K562 (cell line): ENCODE measurements at regions not wholly inside any gene's neighbourhood (a gene's known extent, or its start where the extent isn't known, plus 50 kb on each side); places are given as distances from the start of the nearest gene placed in this dataset.

Source experiments
- ATAC-seq: fragments of 200-7000 bp; cut with Tn5 transposase; 3 replicates; pipeline ENCODE4 v1.9.1; 2020; ENCODE audit warnings: moderate library complexity
- BruUV-seq: library from RNA; stranded (reverse); fragments of 400-500 nt; replicated peaks from 2 replicates; lab custom pipeline; 2021; lab: Mats Ljungman, UMichigan
- CTCF ChIA-PET: fragments of 300-600 bp; formaldehyde crosslinking; extraction: SDS; loops from one replicate; lab custom pipeline; 2021; ENCODE audit warnings: low intra/inter-chr PET ratio; lab: Yijun Ruan, JAX
- POLR2A ChIA-PET: fragments of 300-600, 350-650 bp; sonication (Branson Sonifier 250); formaldehyde crosslinking; extraction: SDS; loops from one replicate; lab custom pipeline; 2021; ENCODE audit warnings: antibody characterized with exemption, inconsistent platforms; lab: Yijun Ruan, JAX
- DNase-seq, 4 experiments: peaks; one replicate each; pipeline versions ENCODE4 v3.0.0 to v3.0.0-alpha.2; 2011 to 2018; ENCODE audit warnings: low spot score in 3 of 4, mixed read lengths in 3 of 4; ENCODE audit errors: extremely low read depth in 1 of 4
- FAIRE-seq: peaks from 2 replicates; lab custom pipeline; 2011; peaks lifted over from hg19 to GRCh38; lab: Jason Lieb, UNC
- H2AFZ ChIP-seq: 2 replicates; pipeline ENCODE4 v1.6.0; 2011; ENCODE audit warnings: low read depth, low read length, control low read depth, inconsistent platforms
- H3K27ac ChIP-seq: fragments of 200-600 bp; 3 replicates; pipeline ENCODE4 v1.8.0; 2011; ENCODE audit warnings: low read depth, mild to moderate bottlenecking, control low read depth, inconsistent platforms, low read length, moderate library complexity, mixed read lengths; ENCODE audit errors: extremely low read depth
- H3K27me3 ChIP-seq, 2 experiments: fragments of 300-600 bp in 1 of 2; 2 replicates in 1 of 2; 3 replicates in 1 of 2; pipeline versions ENCODE4 v1.6.0 to v1.8.0; 2011; ENCODE audit warnings: inconsistent platforms in 2 of 2, low read length in 2 of 2, mild to moderate bottlenecking in 1 of 2, mixed read lengths in 1 of 2, moderate library complexity in 1 of 2; ENCODE audit not compliant: control insufficient read depth in 2 of 2, insufficient read depth in 2 of 2
- H3K36me3 ChIP-seq: fragments of 300-600 bp; 3 replicates; pipeline ENCODE4 v1.8.0; 2011; ENCODE audit warnings: mild to moderate bottlenecking, low read length, inconsistent platforms; ENCODE audit not compliant: control insufficient read depth, insufficient read depth
- H3K4me1 ChIP-seq, 2 experiments: fragments of 200-600 bp in 1 of 2; replicated peaks in 1 of 2; 2 replicates in 1 of 2; 3 replicates in 1 of 2; pipeline versions ENCODE4 v1.5.1 to v1.8.0; 2011; ENCODE audit warnings: inconsistent platforms in 2 of 2, low read length in 2 of 2, mild to moderate bottlenecking in 1 of 2, mixed read lengths in 1 of 2, moderate library complexity in 1 of 2; ENCODE audit not compliant: control insufficient read depth in 2 of 2, insufficient read depth in 2 of 2
- H3K4me2 ChIP-seq: 2 replicates; pipeline ENCODE4 v1.6.1; 2011; ENCODE audit warnings: low read length, control low read depth, inconsistent platforms, mixed read lengths; ENCODE audit not compliant: insufficient read depth
- H3K4me3 ChIP-seq: fragments of 200-600 bp; sonication (generic), shearing (Covaris generic); 2 replicates; pipeline ENCODE4 v1.5.1; 2016; ENCODE audit warnings: control low read depth, inconsistent platforms
- H3K79me2 ChIP-seq: fragments of 200-600 bp; 3 replicates; pipeline ENCODE4 v1.8.0; 2011; ENCODE audit warnings: low read length, inconsistent platforms; ENCODE audit not compliant: control insufficient read depth, insufficient read depth
- H3K9ac ChIP-seq, 2 experiments: 2 replicates each; pipeline versions ENCODE4 v1.6.0 to v1.6.1; 2011; ENCODE audit warnings: low read depth in 2 of 2, low read length in 2 of 2, control low read depth in 1 of 2, inconsistent platforms in 1 of 2, mild to moderate bottlenecking in 1 of 2, mixed read lengths in 1 of 2; ENCODE audit not compliant: insufficient read depth in 1 of 2
- H3K9me1 ChIP-seq: one replicate; pipeline ENCODE4 v1.6.0; 2011; ENCODE audit warnings: inconsistent platforms, mild to moderate bottlenecking, low read length, moderate library complexity; ENCODE audit not compliant: control insufficient read depth, insufficient read depth
- H3K9me3 ChIP-seq: replicated peaks from 2 replicates; pipeline ENCODE4 v1.5.1; 2011; ENCODE audit warnings: low read depth, low read length, inconsistent platforms; ENCODE audit not compliant: control insufficient read depth, insufficient read depth
- H4K20me1 ChIP-seq: replicated peaks from 2 replicates; pipeline ENCODE4 v1.6.1; 2011; ENCODE audit warnings: low read length, inconsistent platforms, mixed read lengths; ENCODE audit not compliant: control insufficient read depth, insufficient read depth
- CTCFL ChIP-seq: IDR thresholded peaks from 2 replicates; pipeline ENCODE4 v1.6.1; 2011; ENCODE audit warnings: borderline replicate concordance, low read depth, mild to moderate bottlenecking, moderate library complexity, low read length; ENCODE audit not compliant: insufficient read depth, poor library complexity, severe bottlenecking
- FOXM1 ChIP-seq, 2 experiments: fragments of 450-650 bp in 1 of 2; sonication (generic) in 1 of 2; formaldehyde crosslinking in 1 of 2; IDR thresholded peaks; 2 replicates each; pipeline versions ENCODE4 v1.6.1 to v1.9.0; 2017 to 2022; ENCODE audit warnings: low read depth in 2 of 2, mild to moderate bottlenecking in 2 of 2, missing genetic modification reagents in 1 of 2, moderate library complexity in 1 of 2
- PHF20 ChIP-seq: fragments of 450-650 bp; IDR thresholded peaks from 2 replicates; pipeline ENCODE4 v1.6.1; 2018; ENCODE audit not compliant: partially characterized antibody
- RBM17 ChIP-seq: fragments of 200-400 bp; formaldehyde crosslinking; IDR thresholded peaks from 2 replicates; pipeline ENCODE4 v1.6.1; 2017; ENCODE audit warnings: low read depth, mild to moderate bottlenecking, low read length, borderline replicate concordance
- STAG1 ChIP-seq: sonication (generic); formaldehyde crosslinking; IDR thresholded peaks from 2 replicates; pipeline ENCODE4 v1.5.0; 2020; ENCODE audit warnings: missing genetic modification reagents, borderline replicate concordance
- THAP12 ChIP-seq: fragments of 250-450 bp; sonication (Bioruptor Pico); IDR thresholded peaks from 2 replicates; pipeline ENCODE4 v1.9.0; 2021; ENCODE audit warnings: mild to moderate bottlenecking, inconsistent platforms
- ZBTB12 ChIP-seq: fragments of 250-450 bp; sonication (Bioruptor Pico); IDR thresholded peaks from 2 replicates; pipeline ENCODE4 v1.4.0; 2020
- ZKSCAN8 ChIP-seq: fragments of 200-800 bp; sonication (Bioruptor generic); IDR thresholded peaks from 2 replicates; pipeline ENCODE4 v1.6.1; 2016; ENCODE audit warnings: missing genetic modification characterization, missing compliant biosample characterization
- ZNF77 ChIP-seq: fragments of 250-450 bp; sonication (Bioruptor Pico); IDR thresholded peaks from 2 replicates; pipeline ENCODE4 v1.5.0; 2020
- WGBS: fragments of 100-300 bp; shearing (Covaris generic); methylation state at CpG from one replicate; pipeline ENCODE4 v1.1.6; 2016; ENCODE audit warnings: low coverage, mixed read lengths; ENCODE audit not compliant: insufficient coverage; ENCODE audit errors: missing lambda C conversion rate; 5-methylcytosine and 5-hydroxymethylcytosine counted together
- in situ Hi-C: fragments of 300-500 bp; cut with MboI; formaldehyde crosslinking; loops from 4 replicates; pipeline ENCODE4 v1.15.0; 2018; ENCODE audit warnings: inconsistent platforms, mixed read lengths
- intact Hi-C: fragments of 100-400 bp; cut with micrococcal nuclease; formaldehyde crosslinking; loops from 2 replicates; pipeline ENCODE4 v1.14.2; 2022

- H3K4me1 ChIP-seq, result no peaks in the 10 kb centered on the region
- in situ Hi-C loops (no loop called here), intact Hi-C loops (no loop called here)
- H3K4me2 ChIP-seq, result no peak overlapping the region
- H3K9me3 ChIP-seq, result peaks cover 2% of the 10 kb centered on the region; the same call in 1 of the 2 replicates
- FAIRE-seq, result no peak
- ChIA-PET POLR2A (no interaction called here), CTCF (no interaction called here)
- H3K9ac ChIP-seq, result no peak overlapping the region
- no peaks in the 10 kb centered on the region for H3K27me3 ChIP-seq
- no peak overlapping the region for H2AFZ ChIP-seq
- no peak for TF ChIP-seq RBM17
- H3K36me3 ChIP-seq, result no peaks in the 10 kb centered on the region
- no peaks in the 10 kb centered on the region for H3K79me2 ChIP-seq
- BruUV-seq, result no TSS peak
- DNase-seq, result no peak
- no peak for ATAC-seq
- WGBS, result 1% methylated on average over 3 of the region's 3 CpGs
- no peaks in the 10 kb centered on the region for H3K9me1 ChIP-seq
- no peak overlapping the region for H3K4me3 ChIP-seq
- no peak overlapping the region for H3K27ac ChIP-seq
- no peaks in the 10 kb centered on the region for H4K20me1 ChIP-seq
These were observed 138.1 kb upstream of the PTCHD4 start for GRCh38 chr6:48249071-48249470.

GRCh38 chr6:48243071-48243470 lies 132.1 kb upstream of the PTCHD4 start:
- ATAC-seq (no peak), DNase-seq (no peak), FAIRE-seq (no peak)
- Histone ChIP-seq H3K27me3 (no peaks in the 10 kb centered on the region), H3K9me1 (no peaks in the 10 kb centered on the region), H4K20me1 (no peaks in the 10 kb centered on the region), H3K27ac (no peak overlapping the region), H3K9me3 (peaks cover 2% of the 10 kb centered on the region; the same call in 1 of the 2 replicates), H3K79me2 (no peaks in the 10 kb centered on the region), H3K9ac (no peak overlapping the region), H3K4me3 (no peak overlapping the region), H3K4me1 (no peaks in the 10 kb centered on the region), H3K4me2 (no peak overlapping the region), H3K36me3 (no peaks in the 10 kb centered on the region), H2AFZ (no peak overlapping the region)
- in situ Hi-C loops (no loop called here), intact Hi-C loops (no loop called here)
- BruUV-seq, result no TSS peak
- TF ChIP-seq ZNF77, result no peak
- TF ChIP-seq FOXM1 (IDR thresholded peaks at IDR 0.05; ENCODE audit: low read depth), result no peak
- no peak for TF ChIP-seq FOXM1 (CRISPR knock-in tag; IDR thresholded peaks at IDR 0.05; ENCODE audit: low read depth)
- no peak for TF ChIP-seq ZKSCAN8 (CRISPR knock-in tag)
- TF ChIP-seq ZBTB12, result no peak
- TF ChIP-seq PHF20, result no peak
- no peak for TF ChIP-seq STAG1 (CRISPR knock-in tag)
- TF ChIP-seq CTCFL, result no peak
- TF ChIP-seq THAP12, result no peak
- ChIA-PET POLR2A (no interaction called here), CTCF (no interaction called here)
